NCI-H69 (cell line): ENCODE measurements at regions not wholly inside any gene's neighbourhood (a gene's known extent, or its start where the extent isn't known, plus 50 kb on each side); places are given as distances from the start of the nearest gene placed in this dataset.

Source experiments
- DNase-seq: peaks from one replicate; lab custom pipeline; 2025; lab: John Stamatoyannopoulos, UW

GRCh38 chr3:118435851-118436350, 598.7 kb downstream of the IGSF11 start:
- no peak for DNase-seq

GRCh38 chr3:118436697-118437262, 597.9 kb downstream of the IGSF11 start:
- no peak for DNase-seq

- DNase-seq, result no peak
These were observed 589.6 kb downstream of the IGSF11 start for GRCh38 chr3:118445036-118445435.

GRCh38 chr3:118447339-118447738, 587.3 kb downstream of the IGSF11 start:
- no peak for DNase-seq

- no peak for DNase-seq
These were observed 567.8 kb downstream of the IGSF11 start for GRCh38 chr3:118466795-118467330.

GRCh38 chr3:118468801-118469200, 565.8 kb downstream of the IGSF11 start:
- DNase-seq, result no peak

- no peak for DNase-seq
These were observed 562.1 kb downstream of the IGSF11 start for GRCh38 chr3:118472586-118472985.

- no peak for DNase-seq
These were observed 561.3 kb downstream of the IGSF11 start for GRCh38 chr3:118473343-118473742.

- no peak for DNase-seq
These were observed 557.6 kb downstream of the IGSF11 start for GRCh38 chr3:118476885-118477618.

- DNase-seq, result no peak
These were observed 556.9 kb downstream of the IGSF11 start for GRCh38 chr3:118477768-118478167.

- DNase-seq, result no peak
These were observed 555.9 kb downstream of the IGSF11 start for GRCh38 chr3:118478706-118479276.

- no peak for DNase-seq
These were observed 555.3 kb downstream of the IGSF11 start for GRCh38 chr3:118479376-118479775.

- DNase-seq, result no peak
These were observed 554.4 kb downstream of the IGSF11 start for GRCh38 chr3:118480101-118480860.

GRCh38 chr3:118485693-118486092, 549.0 kb downstream of the IGSF11 start:
- no peak for DNase-seq

GRCh38 chr3:118487734-118488133, 546.9 kb downstream of the IGSF11 start:
- no peak for DNase-seq

- DNase-seq, result no peak
These were observed 545.9 kb downstream of the IGSF11 start for GRCh38 chr3:118488732-118489131.

- DNase-seq, result no peak
These were observed 539.4 kb downstream of the IGSF11 start for GRCh38 chr3:118495206-118495605.

- DNase-seq, result no peak
These were observed 537.4 kb downstream of the IGSF11 start for GRCh38 chr3:118497274-118497673.

- no peak for DNase-seq
These were observed 533.5 kb downstream of the IGSF11 start for GRCh38 chr3:118501152-118501551.

GRCh38 chr3:118504906-118505305, 529.7 kb downstream of the IGSF11 start:
- DNase-seq, result no peak

GRCh38 chr3:118505784-118506183, 528.9 kb downstream of the IGSF11 start:
- DNase-seq, result no peak

GRCh38 chr3:118511402-118511801, 523.2 kb downstream of the IGSF11 start:
- no peak for DNase-seq
